ENCODE measurements at regions not wholly inside any gene's neighbourhood (a gene's known extent, or its start where the extent isn't known, plus 50 kb on each side); places are given as distances from the start of the nearest gene placed in this dataset.
"Not testable (repeated sequence)": the region's sequence is repeated elsewhere in the genome, so short reads cannot be mapped to it uniquely, and the experiment has no call there.

DNA sequence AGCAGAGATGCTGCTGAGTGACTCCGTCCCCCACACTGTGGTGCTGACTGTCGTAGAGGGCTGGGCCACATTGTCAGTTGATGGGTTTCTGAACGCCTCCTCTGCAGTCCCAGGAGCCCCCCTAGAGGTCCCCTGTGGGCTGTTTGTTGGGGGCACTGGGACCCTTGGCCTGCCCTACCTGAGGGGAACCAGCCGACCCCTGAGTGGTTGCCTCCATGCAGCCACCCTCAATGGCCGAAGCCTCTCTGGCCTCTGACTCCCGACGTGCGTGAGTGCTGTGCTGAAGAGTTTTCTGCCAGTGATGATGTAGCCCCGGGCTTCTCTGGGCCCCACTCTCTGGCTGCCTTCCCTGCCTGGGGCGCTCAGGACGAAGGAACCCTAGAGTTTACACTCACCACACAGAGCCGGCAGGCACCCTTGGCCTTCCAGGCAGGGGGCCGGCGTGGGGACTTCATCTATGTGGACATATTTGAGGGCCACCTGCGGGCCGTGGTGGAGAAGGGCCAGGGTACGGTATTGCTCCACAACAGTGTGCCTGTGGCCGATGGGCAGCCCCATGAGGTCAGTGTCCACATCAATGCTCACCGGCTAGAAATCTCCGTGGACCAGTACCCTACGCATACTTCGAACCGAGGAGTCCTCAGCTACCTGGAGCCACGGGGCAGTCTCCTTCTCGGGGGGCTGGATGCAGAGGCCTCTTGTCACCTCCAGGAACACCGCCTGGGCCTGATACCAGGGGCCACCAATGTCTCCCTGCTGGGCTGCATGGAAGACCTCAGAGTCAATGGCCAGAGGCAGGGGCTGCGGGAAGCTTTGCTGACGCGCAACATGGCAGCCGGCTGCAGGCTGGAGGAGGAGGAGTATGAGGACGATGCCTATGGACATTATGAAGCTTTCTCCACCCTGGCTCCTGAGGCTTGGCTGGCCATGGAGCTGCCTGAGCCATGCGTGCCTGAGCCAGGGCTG, 181.1 kb downstream of the TBC1D2B start:
- DNase-seq = not testable (repeated sequence)

DNA sequence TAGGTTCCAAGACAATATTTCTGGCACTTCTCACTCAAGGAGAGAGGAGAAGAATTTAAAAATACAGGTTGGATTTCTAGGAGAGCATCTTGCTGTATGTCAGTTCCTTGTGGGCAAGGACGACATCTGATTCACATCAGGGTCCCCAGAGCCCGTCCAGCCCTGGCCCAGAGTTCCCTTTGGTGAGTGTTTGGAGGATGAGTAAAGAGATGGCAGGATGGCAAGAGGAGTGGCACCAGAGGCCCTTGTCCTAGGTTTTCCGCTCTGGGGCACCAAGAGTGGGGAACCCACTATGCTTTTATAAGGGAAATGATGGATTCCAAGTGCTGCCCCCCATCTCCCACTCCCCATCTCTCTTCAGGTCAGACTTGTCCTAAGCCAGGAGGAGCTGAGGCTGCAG, 181.8 kb downstream of the TBC1D2B start:
- DNase-seq = no peak

DNA sequence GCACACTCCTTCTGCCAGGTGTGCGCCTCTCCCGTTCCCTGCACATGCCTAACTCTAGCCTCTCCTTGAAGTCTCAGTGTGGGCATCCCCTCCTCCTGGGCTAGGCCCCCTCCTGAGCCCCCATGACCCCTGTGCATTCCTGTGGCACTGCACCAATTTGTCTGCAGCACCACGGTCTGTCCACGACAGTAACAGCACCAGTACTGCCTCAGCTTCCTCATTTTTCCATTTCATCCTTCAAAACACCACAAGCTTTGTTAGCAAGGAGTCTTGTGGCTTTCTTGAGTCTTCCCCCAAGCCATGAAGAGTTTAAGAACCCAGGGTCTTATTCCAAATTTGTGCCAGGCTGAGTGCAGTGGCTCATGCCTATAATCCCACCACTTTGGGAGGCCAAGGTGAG, 182.4 kb downstream of the TBC1D2B start:
- not testable (repeated sequence) for DNase-seq

DNA sequence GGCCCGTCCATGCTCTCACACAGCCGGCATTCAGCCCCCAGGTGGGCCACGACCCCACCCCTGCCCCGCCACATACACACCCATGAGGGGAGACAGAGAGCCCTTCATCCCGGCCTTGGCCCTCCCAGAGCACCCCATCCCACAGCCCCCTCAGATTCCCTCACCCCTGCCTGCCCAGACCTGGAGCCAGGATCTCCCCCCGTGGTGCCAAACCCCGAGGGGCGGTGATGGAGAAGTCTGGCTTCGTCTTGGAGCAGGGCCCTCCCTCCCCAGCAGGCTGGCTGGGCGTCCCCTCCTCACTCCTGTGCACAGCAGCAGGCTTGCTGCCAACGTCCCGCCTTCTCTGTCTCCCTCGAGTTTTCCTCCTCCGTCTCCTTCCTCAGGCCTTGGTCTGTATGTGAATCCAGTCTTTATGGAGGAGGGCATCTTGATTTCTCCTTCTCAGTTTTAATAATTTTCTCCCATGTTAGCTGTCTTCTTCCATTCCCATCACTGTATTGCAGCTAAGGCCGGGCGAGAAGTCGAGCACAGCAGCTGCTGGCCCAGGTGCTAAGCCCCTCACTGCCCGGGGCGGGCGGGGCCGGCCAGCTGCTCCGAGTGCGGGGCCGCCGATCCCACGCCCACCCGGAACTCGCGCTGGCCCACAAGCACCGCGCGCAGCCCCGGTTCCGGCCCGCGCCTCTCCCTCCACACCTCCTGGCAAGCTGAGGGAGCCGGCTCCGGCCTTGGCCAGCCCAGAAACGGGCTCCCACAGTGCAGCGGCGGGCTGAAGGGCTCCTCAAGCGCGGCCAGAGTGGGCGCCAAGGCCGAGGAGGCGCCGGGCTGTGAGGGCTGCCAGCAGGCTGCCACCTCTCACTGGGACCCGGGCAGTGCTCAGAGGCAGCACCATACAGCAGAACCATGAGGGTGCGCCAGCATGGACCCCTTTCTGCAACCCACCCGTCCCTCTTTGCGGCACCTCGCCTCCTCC, 183.6 kb downstream of the TBC1D2B start:
- not testable (repeated sequence) for DNase-seq

DNA sequence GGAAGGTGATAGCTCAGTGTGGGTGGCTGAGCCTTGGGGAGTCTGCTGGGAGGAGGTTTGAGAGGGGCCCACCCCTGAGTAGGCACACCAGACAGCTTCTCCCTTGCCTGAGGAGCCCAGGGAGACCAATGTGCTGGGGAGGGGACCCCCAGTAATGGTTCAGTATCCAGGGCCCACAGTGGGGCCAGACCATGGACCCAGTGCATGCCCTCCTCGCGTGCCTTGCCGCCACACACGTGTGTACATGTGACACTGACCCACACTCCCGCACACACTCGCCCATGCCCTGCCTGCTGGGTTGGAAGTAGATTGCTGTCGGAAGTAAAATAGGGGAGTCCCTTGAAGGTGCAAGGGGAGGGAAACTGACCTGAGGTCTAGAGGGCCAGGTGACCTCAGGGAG, 184.3 kb downstream of the TBC1D2B start:
- DNase-seq = not testable (repeated sequence)

DNA sequence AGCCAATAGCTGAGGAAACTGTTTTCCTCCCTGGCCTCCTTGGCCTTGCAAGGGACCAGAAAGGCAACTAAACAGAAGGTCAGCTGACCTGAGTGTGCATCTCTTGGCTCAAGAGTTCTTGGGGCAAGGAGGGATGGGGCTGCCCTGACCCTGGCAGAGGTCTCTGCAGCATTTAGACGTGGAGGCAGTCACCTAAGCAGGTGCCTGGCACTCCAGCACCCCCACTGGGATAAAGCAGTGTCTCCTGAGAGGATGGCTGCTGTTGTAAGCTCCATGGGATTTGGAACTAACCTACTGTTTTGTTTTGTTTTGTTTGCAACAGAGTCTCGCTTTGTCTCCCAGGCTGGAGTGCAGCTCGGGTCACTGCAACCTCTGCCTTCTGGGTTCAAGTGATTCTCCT, 185.2 kb downstream of the TBC1D2B start:
- no peak for DNase-seq

DNA sequence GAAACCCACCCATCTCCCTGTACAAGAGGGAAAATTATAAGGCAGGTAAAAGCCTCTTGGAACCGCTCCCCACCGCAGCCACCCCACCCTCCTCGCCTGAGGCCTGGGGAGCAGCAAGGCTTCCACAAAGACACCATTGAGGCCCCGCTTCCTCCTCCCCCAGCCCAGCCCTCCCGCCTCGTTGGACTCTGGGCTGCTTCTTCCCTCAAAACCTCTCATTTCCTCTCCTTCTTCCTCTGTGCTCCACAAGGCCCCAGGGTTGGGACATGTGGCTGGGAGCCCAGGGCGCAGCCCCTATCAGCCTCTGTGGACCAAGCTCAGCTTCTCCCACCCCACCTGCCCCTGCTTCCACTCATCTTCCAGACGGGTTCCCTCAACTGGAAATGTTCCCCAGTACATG, 185.6 kb downstream of the TBC1D2B start:
- not testable (repeated sequence) for DNase-seq

DNA sequence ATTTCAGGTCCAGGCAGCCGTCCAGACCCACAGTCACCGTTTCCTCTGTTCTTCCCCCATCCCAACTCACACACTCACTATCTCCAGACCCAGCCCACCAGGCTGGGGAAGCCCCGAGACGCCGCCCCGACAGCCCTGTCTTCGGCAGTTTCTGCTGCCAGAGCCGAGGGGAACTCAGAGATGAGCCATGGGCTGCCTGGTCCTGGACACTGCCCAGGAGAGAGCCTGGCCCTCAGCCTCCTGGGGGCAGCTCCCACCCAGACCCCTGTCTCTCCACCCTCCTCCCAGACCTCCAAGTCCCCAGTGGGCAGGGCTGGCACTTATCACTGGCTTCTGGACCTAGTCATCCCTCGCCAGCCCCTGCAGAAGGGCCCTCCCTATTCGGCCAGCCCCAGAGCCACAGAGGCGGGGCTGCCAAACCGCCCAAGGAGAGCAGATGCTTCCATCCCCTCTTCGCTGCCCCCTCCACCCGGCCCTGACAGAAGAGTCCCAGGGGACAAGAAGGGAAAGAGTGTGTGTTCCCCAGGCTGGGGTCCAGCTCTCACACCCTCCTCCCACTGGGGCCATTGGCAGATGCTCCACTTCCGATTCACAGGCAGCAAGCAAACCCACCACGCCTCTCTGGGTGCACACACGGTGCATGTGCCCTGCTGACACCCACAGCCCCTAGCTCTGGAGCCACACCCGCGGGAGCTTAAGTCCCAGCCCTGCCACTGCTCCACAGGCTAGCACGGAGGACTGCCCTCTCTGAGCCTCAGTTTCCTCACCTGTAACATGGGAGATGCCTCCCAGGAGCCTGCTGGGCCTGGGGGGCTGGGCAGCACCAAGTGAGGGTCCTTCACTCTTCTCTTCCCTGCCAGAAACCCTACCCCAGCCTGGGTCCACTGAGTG, 186.4 kb downstream of the TBC1D2B start:
- not testable (repeated sequence) for DNase-seq

DNA sequence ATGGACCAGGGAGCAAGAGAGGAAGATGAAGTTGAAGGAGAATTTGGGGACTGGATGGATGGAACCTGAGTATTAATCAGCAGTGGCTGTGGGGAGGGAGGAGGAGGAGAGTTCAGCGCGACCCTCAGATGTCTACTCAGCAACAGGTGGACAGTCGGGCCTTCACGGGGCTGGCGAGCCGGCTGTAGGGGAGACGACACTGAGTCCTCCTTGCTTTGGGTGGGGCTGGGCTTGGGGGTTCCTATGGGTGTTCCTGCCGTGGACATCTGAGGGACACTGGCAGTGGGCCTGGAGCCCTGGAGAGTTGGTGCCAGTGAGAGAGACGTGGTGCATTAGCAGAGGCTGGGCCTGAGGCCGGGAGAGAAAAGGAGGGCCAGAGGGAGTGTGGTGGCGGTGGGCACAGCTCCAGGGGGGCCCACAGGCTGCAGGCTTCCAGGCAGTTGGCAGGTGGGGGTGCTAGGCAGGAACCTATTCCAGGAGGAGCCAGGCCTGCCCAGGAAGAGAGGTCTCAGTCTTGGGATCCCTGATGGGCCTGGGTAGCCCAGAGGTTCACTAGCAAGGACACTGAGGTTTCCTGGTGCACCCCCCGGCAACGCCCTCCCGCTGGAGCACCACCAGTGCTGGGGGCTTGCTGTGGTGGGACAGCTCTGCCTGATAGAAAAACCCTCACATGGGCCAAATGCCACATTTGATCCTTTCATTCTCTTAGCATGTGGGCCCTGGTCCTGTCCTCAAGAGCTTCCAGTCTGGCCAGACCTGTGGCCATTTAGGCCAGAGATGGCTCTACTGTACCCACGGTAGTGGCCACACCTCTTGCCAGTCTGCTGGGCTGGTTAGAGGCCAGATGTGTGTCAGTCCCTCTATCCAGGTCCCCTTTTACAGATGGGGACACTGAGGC, 187.4 kb downstream of the TBC1D2B start:
- not testable (repeated sequence) for DNase-seq

DNA sequence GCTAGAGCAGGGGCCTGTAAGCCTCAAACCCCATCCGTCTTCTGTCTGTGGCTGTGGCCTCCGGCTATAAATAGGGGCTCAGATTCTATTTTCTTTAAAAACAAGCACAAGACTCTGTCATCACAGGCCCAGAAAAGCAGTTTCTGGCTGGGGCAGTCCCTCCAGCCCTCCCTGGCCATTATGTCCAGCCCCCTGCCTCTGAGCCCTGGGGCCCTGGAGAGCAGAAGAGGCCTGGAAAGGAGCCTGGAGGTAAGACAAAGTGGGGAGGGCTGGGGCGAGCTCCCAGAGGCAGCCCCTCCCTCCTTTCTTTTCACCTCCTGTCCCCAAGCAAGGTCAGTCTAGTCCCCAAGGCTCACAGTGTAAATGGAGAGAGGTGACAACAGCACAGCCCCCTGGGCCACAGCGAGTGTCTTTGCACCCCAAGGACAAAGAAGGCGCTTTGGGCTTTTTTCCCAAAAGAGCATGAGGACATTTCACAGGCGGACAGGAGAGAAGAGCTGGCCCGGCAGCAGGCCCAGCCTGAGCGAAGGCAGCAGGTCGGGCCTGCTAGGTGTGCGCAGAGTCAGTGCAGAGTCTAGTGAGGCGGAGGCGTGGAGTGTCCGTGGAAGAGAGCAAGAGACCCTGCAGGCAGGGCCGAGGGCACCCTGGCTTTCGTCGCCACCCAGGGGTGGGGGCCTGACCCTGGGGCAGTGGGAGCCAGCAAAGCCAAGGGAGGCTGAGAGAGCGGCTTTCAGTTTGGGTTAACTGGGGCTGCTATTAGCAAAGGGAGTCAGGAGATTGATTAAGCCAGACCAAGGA, 188.3 kb downstream of the TBC1D2B start:
- DNase-seq = no peak

DNA sequence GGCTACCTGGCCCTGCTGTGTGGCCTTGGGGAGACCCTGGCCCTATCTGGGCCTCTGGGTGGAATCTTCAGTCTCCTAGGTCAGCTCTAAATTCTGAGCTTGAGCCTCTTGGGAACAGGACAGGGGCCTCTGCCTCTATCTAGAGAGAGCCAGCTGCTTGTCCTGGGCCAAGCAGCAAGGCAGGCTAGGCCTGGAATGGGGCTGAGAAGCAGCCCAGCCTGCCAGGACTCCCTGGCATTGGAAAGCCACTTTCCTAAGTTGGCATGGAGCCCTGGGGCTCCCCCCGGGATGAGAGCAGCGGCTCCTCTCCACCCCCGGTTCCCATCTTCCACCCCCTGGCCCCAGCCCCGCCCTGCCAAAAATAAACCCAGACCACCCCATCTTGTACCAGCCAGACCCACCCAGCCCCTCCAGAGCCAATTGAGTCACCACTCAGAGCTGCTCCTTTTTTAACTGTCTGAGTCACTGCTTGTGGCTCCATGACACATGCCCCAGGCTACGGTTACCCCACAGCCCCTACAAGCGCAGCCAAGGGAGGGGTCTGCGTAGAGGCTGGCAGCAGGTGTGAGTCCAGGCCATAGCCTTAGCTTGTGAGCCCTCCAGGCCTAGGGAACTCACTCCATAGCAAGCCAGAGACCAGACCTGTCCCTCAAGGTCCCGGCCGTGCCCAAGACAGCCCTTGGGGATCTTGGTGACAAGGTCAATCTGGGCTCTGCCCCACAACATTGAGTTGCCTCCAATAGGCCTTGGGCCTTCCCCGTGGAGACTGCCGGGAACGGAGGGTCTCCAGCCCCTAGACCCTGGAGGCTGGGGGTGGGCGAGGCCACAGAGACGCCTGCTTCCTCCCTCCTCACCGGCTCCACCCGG, 189.7 kb downstream of the TBC1D2B start:
- not testable (repeated sequence) for DNase-seq

DNA sequence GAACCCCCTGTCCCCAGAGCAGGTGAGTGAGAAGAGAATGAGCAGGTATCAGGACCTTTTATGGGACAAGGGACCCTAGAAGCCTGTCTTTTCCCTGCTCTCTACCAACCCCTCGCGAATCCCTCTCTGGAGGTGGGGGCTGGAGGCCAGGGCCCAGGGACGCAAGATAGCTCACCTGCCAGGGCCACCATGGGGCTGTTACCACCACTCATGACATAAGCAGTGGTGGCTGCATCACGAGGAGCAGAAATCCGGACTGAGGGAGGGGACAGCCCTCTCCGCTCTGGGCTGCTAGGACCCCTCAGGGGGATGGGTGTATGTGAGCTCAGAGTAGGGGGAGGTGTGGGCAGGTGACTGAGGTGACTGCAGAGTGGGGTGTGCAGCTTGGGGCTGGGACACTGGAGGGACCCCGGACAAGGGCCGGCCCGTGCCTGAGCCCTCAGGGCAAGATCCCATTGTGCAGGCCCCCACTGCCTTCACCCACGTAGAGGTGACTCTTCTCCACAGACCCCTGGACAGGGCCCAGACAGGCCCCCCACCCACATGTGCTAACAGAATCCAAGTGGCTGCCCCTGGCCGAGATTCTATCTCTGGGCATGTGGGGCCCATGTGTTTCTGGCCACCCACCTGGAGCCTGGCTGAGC, 190.6 kb downstream of the TBC1D2B start:
- DNase-seq = no peak

DNA sequence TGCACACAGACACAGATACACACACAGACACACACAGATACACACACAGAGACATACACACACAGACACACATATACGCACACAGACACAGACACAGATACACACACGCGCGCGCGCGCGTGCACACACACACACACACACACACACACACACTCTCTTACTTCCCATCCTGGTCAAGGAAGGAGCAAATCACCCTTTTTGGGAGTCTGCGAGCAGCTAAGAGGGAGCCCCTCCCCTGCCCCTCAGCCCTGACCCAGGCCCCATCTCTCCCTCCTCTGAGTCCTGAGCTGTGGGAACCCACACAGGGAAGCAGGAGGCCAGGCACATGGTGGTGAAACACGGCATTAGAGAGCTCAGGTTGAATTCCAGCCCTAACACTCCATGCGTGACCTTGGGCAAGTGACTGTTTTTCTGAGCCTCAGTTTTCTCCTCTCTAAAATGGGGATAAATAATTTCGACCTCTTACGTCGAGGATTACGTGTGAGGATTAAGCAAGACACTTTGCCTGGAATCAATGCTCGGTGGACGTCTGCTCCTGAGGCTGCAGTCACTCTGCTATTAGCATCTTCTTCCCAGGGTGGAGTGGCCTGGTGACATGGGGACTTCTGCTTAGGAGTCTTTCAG, 191.5 kb downstream of the TBC1D2B start:
- DNase-seq = not testable (repeated sequence)

DNA sequence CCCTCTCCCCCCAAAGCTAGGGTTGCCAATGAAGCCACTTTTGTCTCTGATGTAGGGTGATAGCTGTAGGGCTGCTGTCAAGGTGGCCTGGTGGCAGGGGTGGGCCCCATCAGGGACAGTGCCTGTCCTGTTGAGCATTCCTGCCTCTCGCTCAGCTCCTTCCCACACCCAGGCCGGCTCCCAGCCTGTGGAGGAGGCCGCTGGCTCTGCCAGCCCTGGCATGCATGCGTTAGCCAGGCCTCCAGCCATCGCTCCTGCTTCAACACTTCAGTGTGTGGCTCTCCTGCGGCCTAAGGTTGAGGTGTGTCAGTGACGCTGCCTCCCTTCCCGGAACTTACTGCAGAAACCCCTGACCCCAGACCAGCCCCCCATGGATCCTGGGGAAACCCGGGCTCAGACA, 194.5 kb downstream of the TBC1D2B start:
- not testable (repeated sequence) for DNase-seq

DNA sequence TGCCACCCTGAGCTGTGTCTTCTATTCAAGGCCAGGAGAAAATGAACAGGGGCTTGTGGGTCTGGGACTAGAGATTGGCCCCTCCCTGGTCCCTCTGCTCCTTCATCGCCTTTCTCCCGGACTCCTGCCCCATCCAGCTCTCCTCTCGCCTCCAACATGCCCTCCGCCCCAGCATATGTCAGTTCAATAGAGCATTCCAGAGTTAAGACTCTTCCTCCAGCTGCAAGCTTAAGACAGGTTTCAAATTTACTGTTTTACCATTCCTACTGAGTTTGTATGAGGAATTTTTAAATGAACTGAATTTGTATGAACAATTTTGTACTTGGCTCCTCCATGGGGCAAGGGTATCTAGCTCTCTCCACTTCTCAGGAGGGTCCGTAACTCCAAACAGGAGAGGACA, 195.6 kb downstream of the TBC1D2B start:
- no peak for DNase-seq

DNA sequence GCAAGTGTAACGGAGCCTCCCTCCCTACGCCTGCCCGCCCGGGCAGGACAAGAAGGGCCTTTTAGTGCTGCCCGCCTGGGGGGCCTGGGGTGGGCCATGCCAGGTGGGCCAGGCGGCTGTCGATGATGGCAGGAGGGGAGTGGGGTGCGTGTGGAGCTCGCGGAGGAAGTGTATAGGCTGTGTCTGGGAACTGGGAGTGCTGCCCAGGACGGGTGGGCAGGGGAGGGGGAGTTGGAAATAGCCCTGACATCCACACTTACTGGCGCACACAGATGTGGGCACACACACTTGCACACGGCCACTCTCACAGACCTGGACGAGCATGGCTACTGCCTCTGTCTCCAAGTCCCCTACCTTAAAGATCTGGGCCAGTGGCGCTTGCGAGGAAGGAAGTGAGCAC, 196.0 kb downstream of the TBC1D2B start:
- not testable (repeated sequence) for DNase-seq

DNA sequence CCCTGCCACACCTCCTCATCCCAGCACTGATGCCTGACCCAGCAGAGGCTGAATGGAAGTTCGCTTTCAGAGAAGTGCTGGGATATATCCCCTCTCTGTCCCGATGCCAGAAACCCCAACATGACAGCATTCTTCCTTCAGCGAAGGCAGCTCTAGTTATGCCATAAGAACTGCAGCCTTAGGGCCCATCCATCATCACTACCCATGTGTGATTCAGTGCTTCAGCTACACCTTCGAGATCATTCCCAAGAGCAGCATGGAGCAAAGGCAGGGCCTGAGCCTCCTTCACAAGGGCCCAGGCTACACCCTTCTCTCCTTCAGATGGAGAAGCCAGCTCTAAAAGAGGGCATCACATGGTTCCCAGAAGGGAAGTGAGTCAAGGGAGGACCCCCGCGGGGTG, 198.0 kb downstream of the TBC1D2B start:
- DNase-seq = not testable (repeated sequence)

DNA sequence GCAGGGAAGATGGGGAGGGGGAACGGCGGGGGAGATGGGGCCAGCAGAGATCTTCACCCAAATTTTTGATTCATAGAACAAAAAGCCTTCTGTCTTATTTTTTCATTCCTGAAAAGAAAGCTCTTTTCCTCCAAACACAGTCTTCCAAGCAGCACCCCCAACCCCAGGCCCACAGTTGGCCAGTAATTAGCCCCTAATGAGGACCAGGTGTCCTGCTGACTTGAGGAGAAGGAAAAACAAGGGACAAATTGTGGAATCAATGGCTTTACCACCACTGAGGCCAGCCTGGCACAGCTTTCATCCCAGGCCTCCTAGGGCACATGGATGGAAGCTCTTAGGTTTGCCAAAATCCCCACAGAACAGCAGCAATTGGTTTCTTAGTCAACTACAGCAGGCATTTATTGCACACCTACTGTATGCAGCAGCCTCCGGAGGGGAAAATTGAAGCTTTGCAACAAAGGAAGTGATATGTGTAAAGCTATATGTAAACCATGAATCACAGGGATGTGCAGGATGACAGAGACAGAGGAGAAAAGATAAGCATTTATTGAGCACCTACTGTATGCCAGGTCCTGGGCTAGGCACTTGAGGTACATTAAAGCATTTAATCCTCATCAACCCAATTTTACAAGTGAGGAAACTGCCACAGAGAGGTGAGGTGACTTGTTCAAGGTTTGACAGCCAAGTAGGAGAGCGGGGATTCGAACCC, 199.5 kb downstream of the TBC1D2B start:
- no peak for DNase-seq
